ENCODE measurements at regions not wholly inside any gene's neighbourhood (a gene's known extent, or its start where the extent isn't known, plus 50 kb on each side); places are given as distances from the start of the nearest gene placed in this dataset.

DNA sequence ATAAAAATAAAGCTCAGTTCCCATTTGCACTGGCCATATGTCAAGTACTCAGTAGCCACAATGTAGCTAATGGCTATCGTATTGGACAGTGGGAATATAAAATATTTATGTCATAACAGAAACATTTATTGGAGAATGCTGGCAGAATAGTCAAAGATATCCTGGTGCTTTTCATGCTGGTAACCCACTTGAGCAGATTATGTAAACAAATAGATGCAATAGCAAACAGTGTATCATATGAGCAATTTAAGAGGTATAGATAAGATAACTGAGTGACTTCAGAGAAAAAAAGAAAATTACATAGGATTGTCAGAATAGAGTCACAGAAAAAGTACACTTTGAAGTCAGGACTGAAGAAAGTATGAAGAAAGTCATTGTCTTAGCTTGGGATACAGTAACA, 426.6 kb downstream of the NDFIP2 start:
- no peak overlapping the region for H3K18ac ChIP-seq (ENCODE audit: insufficient read length, low read depth, low read length)
- no peak overlapping the region for H3K4ac ChIP-seq (ENCODE audit: low read depth, low read length)
- no peaks in the 10 kb centered on the region for H3K23me2 ChIP-seq (ENCODE audit: insufficient read length, low read depth, low read length, poor library complexity, severe bottlenecking)
- no peak overlapping the region for H2BK120ac ChIP-seq (ENCODE audit: low read depth, low read length, poor library complexity, severe bottlenecking)
- H3K23ac ChIP-seq (ENCODE audit: insufficient read length, low read depth, low read length) = no peak overlapping the region
- H4K5ac ChIP-seq (ENCODE audit: insufficient read length, low read depth, low read length) = no peak overlapping the region
- H3K79me1 ChIP-seq (ENCODE audit: insufficient read depth, low read depth, low read length, poor library complexity, severe bottlenecking) = no peaks in the 10 kb centered on the region
- H2BK20ac ChIP-seq (ENCODE audit: low read depth, low read length, poor library complexity, severe bottlenecking) = no peak overlapping the region
- H4K20me1 ChIP-seq (ENCODE audit: control insufficient read depth, insufficient read depth, insufficient read length) = no peaks in the 10 kb centered on the region
- no peaks in the 10 kb centered on the region for H3K27me3 Mint-ChIP-seq (ENCODE audit: low read depth)
- peaks cover 0 to 5% of the 10 kb centered on the region in 2 experiments; a peak in 1 of 4 replicates for H3K4me1 Mint-ChIP-seq
- no peak overlapping the region for H2BK12ac ChIP-seq (ENCODE audit: insufficient read length, low read depth, low read length)
- no peak overlapping the region for H3T11ph ChIP-seq (ENCODE audit: low read length)
- H2AFZ ChIP-seq (ENCODE audit: low read length) = no peak overlapping the region
- no peak for TF ChIP-seq CTCF (conservative IDR thresholded peaks at IDR 0.05)
- no peak overlapping the region for H3K27ac Mint-ChIP-seq
- no CpG with 5 or more reads among the region's 1 CpG for WGBS (ENCODE audit: extremely low coverage, insufficient read length, low lambda C conversion rate)
- no peak for DNase-seq
- H3K14ac ChIP-seq (ENCODE audit: insufficient read depth, low read length) = no peak overlapping the region
- H3K27ac ChIP-seq (ENCODE audit: insufficient read length, low read depth, low read length) = no peak overlapping the region
- no peak overlapping the region for H2BK5ac ChIP-seq (ENCODE audit: insufficient read length, low read length)
- H3K27me3 ChIP-seq (ENCODE audit: insufficient read depth, low read length) = no peaks in the 10 kb centered on the region
- no peak overlapping the region for H3K56ac ChIP-seq (ENCODE audit: insufficient read length, low read depth, low read length)
- H3K9me3 Mint-ChIP-seq = no peaks in the 10 kb centered on the region
- H4K91ac ChIP-seq (ENCODE audit: insufficient read length, low read depth, low read length) = no peak overlapping the region
- H3K9ac ChIP-seq (ENCODE audit: extremely low read depth, insufficient read length, low read length) = no peak overlapping the region
- H4K8ac ChIP-seq (replicated peaks; ENCODE audit: insufficient read length, low read depth, low read length) = no peak overlapping the region
- no peaks in the 10 kb centered on the region for H3K9me3 ChIP-seq (ENCODE audit: control insufficient read depth, low read depth, low read length)
- no peak overlapping the region for H3K4me3 Mint-ChIP-seq
- no peak overlapping the region for H2AK5ac ChIP-seq (ENCODE audit: insufficient read length, low read length)
- no peak overlapping the region for H3K4me2 ChIP-seq (ENCODE audit: insufficient read depth, insufficient read length, low read length)
- H3K79me2 ChIP-seq (ENCODE audit: insufficient read depth, low read length) = no peaks in the 10 kb centered on the region
- no peak overlapping the region for H2BK15ac ChIP-seq (ENCODE audit: low read depth, low read length)
- no peaks in the 10 kb centered on the region for H3K36me3 Mint-ChIP-seq (ENCODE audit: insufficient read depth in 1 of 3, low read depth in 3 of 3)
- no peaks in the 10 kb centered on the region for H3K4me1 ChIP-seq (ENCODE audit: insufficient read depth, low read length)
